ENCODE measurements at regions not wholly inside any gene's neighbourhood (a gene's known extent, or its start where the extent isn't known, plus 50 kb on each side); places are given as distances from the start of the nearest gene placed in this dataset.
A peak's percentile ranks its signal among the peaks of the same experiment; 100 is the strongest.
"Not testable (repeated sequence)": the region's sequence is repeated elsewhere in the genome, so short reads cannot be mapped to it uniquely, and the experiment has no call there.

GRCh38 chr14:53260286-53260685 is 107.2 kb upstream of the DDHD1 start:
- DNase-seq (ENCODE audit: low read depth), result no peak
- TF ChIP-seq CTCF (conservative IDR thresholded peaks at IDR 0.05; ENCODE audit: low read depth, low read length), result no peak
- no peak overlapping the region for H3K4me3 ChIP-seq (ENCODE audit: low read length)

DNA sequence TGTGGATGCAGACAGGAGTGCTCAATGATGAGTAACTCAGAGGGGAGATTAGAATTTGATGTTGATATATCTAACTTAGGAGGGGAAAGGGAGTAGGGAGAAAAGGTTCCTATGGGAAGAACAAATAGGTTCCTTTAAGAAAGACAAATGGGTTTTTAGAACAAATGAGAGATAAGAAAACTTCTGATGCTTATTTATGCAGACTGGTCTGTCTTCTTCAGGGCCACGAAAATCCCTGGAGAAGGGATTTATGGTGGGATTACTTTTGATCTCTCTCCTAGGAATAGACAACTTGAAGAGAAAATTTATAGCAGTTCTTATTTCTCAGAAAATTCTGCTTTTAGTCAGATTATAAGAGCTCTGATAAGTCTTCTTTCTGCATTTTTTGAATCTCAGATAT is 99.0 kb upstream of the DDHD1 start:
- DNase-seq (ENCODE audit: low read depth), result no peak
- no peak for TF ChIP-seq CTCF (conservative IDR thresholded peaks at IDR 0.05; ENCODE audit: low read depth, low read length)
- no peak overlapping the region for H3K4me3 ChIP-seq (ENCODE audit: low read length)

- H3K4me3 ChIP-seq (ENCODE audit: low read length), result no peak overlapping the region
- no peak for TF ChIP-seq CTCF (conservative IDR thresholded peaks at IDR 0.05; ENCODE audit: low read depth, low read length)
- peak; percentile 7 for DNase-seq (ENCODE audit: low read depth)
Observed at GRCh38 chr14:53249059-53249458, 95.9 kb upstream of the DDHD1 start.

- H3K4me3 ChIP-seq (ENCODE audit: low read length), result no peak overlapping the region
- no peak for TF ChIP-seq CTCF (conservative IDR thresholded peaks at IDR 0.05; ENCODE audit: low read depth, low read length)
- no peak for DNase-seq (ENCODE audit: low read depth)
Observed at GRCh38 chr14:53247596-53248370, 94.7 kb upstream of the DDHD1 start.

- not testable (repeated sequence) for DNase-seq (ENCODE audit: low read depth); H3K4me3 ChIP-seq (ENCODE audit: low read length)
Observed at GRCh38 chr14:53242898-53243297, 89.8 kb upstream of the DDHD1 start.

GRCh38 chr14:53237488-53237887 is 84.4 kb upstream of the DDHD1 start:
- no peak overlapping the region for H3K4me3 ChIP-seq (ENCODE audit: low read length)
- TF ChIP-seq CTCF (conservative IDR thresholded peaks at IDR 0.05; ENCODE audit: low read depth, low read length), result no peak
- DNase-seq (ENCODE audit: low read depth), result no peak

DNA sequence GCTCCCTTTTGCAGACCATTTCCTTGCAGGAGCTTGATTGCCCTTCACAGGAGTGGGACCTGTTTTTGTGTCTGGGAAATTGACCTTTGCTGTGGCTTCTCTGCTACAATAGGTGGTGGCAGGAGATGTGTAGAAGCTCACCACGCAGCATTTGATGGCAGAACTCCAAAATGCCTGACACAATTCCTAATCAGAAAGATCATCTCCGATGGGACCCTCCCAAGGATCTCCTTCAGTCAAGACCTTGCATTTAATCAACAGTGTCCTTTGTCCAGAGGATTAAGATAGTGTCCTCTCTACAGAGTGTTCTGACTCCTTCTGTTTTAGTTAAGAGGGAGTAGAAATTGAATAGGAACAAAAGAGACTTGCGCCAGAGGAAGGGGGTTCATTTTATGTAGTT is 83.6 kb upstream of the DDHD1 start:
- TF ChIP-seq CTCF (conservative IDR thresholded peaks at IDR 0.05; ENCODE audit: low read depth, low read length), result no peak
- no peak overlapping the region for H3K4me3 ChIP-seq (ENCODE audit: low read length)
- no peak for DNase-seq (ENCODE audit: low read depth)
